ENCODE measurements at regions not wholly inside any gene's neighbourhood (a gene's known extent, or its start where the extent isn't known, plus 50 kb on each side); places are given as distances from the start of the nearest gene placed in this dataset.
A peak's percentile ranks its signal among the peaks of the same experiment; 100 is the strongest.

- Mint-ChIP-seq H3K36me3 (ENCODE audit: low read depth) (no peaks in the 10 kb centered on the region), H3K4me3 (no peak overlapping the region), H3K27ac (peak overlapping the region; percentile 21 to 48 (median 41)), H3K27me3 (ENCODE audit: low read depth) (no peaks in the 10 kb centered on the region), H3K4me1 (peaks cover 36% of the 10 kb centered on the region), H3K9me3 (no peaks in the 10 kb centered on the region)
- TF ChIP-seq CTCF (IDR thresholded peaks at IDR 0.05; ENCODE audit: unreplicated experiment in 3 of 3): peak; percentile 67 to 76 (median 73)
These were observed 176.2 kb upstream of the FAM20A start for GRCh38 chr17:68777243-68777855.

GRCh38 chr17:68776451-68776850, 175.3 kb upstream of the FAM20A start:
- TF ChIP-seq CTCF (IDR thresholded peaks at IDR 0.05; ENCODE audit: unreplicated experiment in 3 of 3): no peak
- Mint-ChIP-seq H3K36me3 (ENCODE audit: low read depth) (no peaks in the 10 kb centered on the region), H3K9me3 (no peaks in the 10 kb centered on the region), H3K27me3 (ENCODE audit: low read depth) (no peaks in the 10 kb centered on the region), H3K27ac (peak overlapping the region in 1 of 3 experiments; percentile 41), H3K4me3 (no peak overlapping the region), H3K4me1 (peaks cover 41% of the 10 kb centered on the region)

- peak overlapping the region in 1 of 3 experiments; percentile 41 for H3K27ac Mint-ChIP-seq
- peaks cover 41% of the 10 kb centered on the region for H3K4me1 Mint-ChIP-seq
- H3K9me3 Mint-ChIP-seq: no peaks in the 10 kb centered on the region
- H3K4me3 Mint-ChIP-seq: no peak overlapping the region
- no peaks in the 10 kb centered on the region for H3K36me3 Mint-ChIP-seq (ENCODE audit: low read depth)
- TF ChIP-seq CTCF (IDR thresholded peaks at IDR 0.05; ENCODE audit: unreplicated experiment in 3 of 3): no peak
- no peaks in the 10 kb centered on the region for H3K27me3 Mint-ChIP-seq (ENCODE audit: low read depth)
These were observed 174.8 kb upstream of the FAM20A start for GRCh38 chr17:68775969-68776368.

GRCh38 chr17:68775318-68775717, 174.2 kb upstream of the FAM20A start:
- TF ChIP-seq CTCF (IDR thresholded peaks at IDR 0.05; ENCODE audit: unreplicated experiment in 3 of 3): no peak
- H3K4me3 Mint-ChIP-seq: no peak overlapping the region
- H3K27me3 Mint-ChIP-seq (ENCODE audit: low read depth): no peaks in the 10 kb centered on the region
- no peaks in the 10 kb centered on the region for H3K36me3 Mint-ChIP-seq (ENCODE audit: low read depth)
- H3K27ac Mint-ChIP-seq: peak overlapping the region; percentile 13 to 61 (median 41)
- H3K9me3 Mint-ChIP-seq: no peaks in the 10 kb centered on the region
- H3K4me1 Mint-ChIP-seq: peaks cover 41% of the 10 kb centered on the region

- H3K27me3 Mint-ChIP-seq (ENCODE audit: low read depth): peaks cover 5% of the 10 kb centered on the region
- H3K36me3 Mint-ChIP-seq (ENCODE audit: low read depth): no peaks in the 10 kb centered on the region
- H3K9me3 Mint-ChIP-seq: no peaks in the 10 kb centered on the region
- peaks cover 20% of the 10 kb centered on the region for H3K4me1 Mint-ChIP-seq
- H3K27ac Mint-ChIP-seq: peak overlapping the region in 1 of 3 experiments; percentile 16
- peak overlapping the region in 1 of 3 experiments; percentile 19 for H3K4me3 Mint-ChIP-seq
- TF ChIP-seq CTCF (IDR thresholded peaks at IDR 0.05; ENCODE audit: unreplicated experiment in 3 of 3): peak; percentile 50 to 56 (median 51)
These were observed 170.8 kb upstream of the FAM20A start for GRCh38 chr17:68771867-68772515.

GRCh38 chr17:68768804-68769203, 167.6 kb upstream of the FAM20A start:
- Mint-ChIP-seq H3K27me3 (ENCODE audit: low read depth) (peaks cover 11% of the 10 kb centered on the region), H3K4me3 (no peak overlapping the region), H3K36me3 (ENCODE audit: low read depth) (no peaks in the 10 kb centered on the region), H3K4me1 (peaks cover 5% of the 10 kb centered on the region), H3K9me3 (no peaks in the 10 kb centered on the region), H3K27ac (no peak overlapping the region)
- TF ChIP-seq CTCF (IDR thresholded peaks at IDR 0.05; ENCODE audit: unreplicated experiment in 3 of 3): no peak
